ENCODE measurements at regions not wholly inside any gene's neighbourhood (a gene's known extent, or its start where the extent isn't known, plus 50 kb on each side); places are given as distances from the start of the nearest gene placed in this dataset.

- Histone ChIP-seq H3K4me1 (no peaks in the 10 kb centered on the region), H3K27ac (no peak overlapping the region), H3K9me3 (no peaks in the 10 kb centered on the region), H3K4me3 (no peak overlapping the region), H3K27me3 (no peaks in the 10 kb centered on the region), H3K36me3 (no peaks in the 10 kb centered on the region)
- no peak for ATAC-seq (ENCODE audit: low FRiP score in 2 of 2)
- TF ChIP-seq POLR2AphosphoS5 (IDR thresholded peaks at IDR 0.05) = no peak
- TF ChIP-seq CTCF (IDR thresholded peaks at IDR 0.05) = no peak
- no peak for DNase-seq
- WGBS, 2 donors = 60 to 63% methylated on average over 9 of the region's 9 CpGs
These were observed 90.2 kb upstream of the TOX2 start for GRCh38 chr20:43824309-43825050.

- 72 to 74% methylated on average over 3 of the region's 3 CpGs for WGBS, 2 donors
- TF ChIP-seq POLR2A (IDR thresholded peaks at IDR 0.05) (no peak), CTCF (IDR thresholded peaks at IDR 0.05) (no peak), POLR2AphosphoS5 (IDR thresholded peaks at IDR 0.05) (no peak), EP300 (IDR thresholded peaks at IDR 0.05) (no peak)
These were observed 92.9 kb upstream of the TOX2 start for GRCh38 chr20:43821795-43822194.

GRCh38 chr20:43820731-43821330 is 93.8 kb upstream of the TOX2 start:
- Histone ChIP-seq H3K27me3 (no peaks in the 10 kb centered on the region), H3K36me3 (no peaks in the 10 kb centered on the region), H3K9me3 (no peaks in the 10 kb centered on the region), H3K4me3 (no peak overlapping the region), H3K4me1 (no peaks in the 10 kb centered on the region), H3K27ac (no peak overlapping the region)
- WGBS, 2 donors = 83 to 84% methylated on average over 6 to 7 of the region's 7 CpGs
- TF ChIP-seq POLR2A (IDR thresholded peaks at IDR 0.05) = no peak
- TF ChIP-seq CTCF (IDR thresholded peaks at IDR 0.05) = no peak
- TF ChIP-seq POLR2AphosphoS5 (IDR thresholded peaks at IDR 0.05) = no peak
- no peak for TF ChIP-seq EP300 (IDR thresholded peaks at IDR 0.05)
- no peak for ATAC-seq (ENCODE audit: low FRiP score in 2 of 2)
- no peak for DNase-seq

More at GRCh38 chr20:43821795-43822194, 92.9 kb upstream of the TOX2 start:
- DNase-seq (no peak), ATAC-seq (ENCODE audit: low FRiP score in 2 of 2) (no peak)
- no peaks in the 10 kb centered on the region for H3K27me3 ChIP-seq
- no peaks in the 10 kb centered on the region for H3K36me3 ChIP-seq
- H3K4me1 ChIP-seq = no peaks in the 10 kb centered on the region
- no peak overlapping the region for H3K4me3 ChIP-seq
- H3K27ac ChIP-seq = no peak overlapping the region
- no peaks in the 10 kb centered on the region for H3K9me3 ChIP-seq

- DNase-seq = no peak
- Histone ChIP-seq H3K9me3 (peaks cover 9 to 26% (median 14%) of the 10 kb centered on the region in 4 donors), H3K4me1 (no peaks in the 10 kb centered on the region), H3K27ac (no peak overlapping the region), H3K4me3 (no peak overlapping the region), H3K36me3 (no peaks in the 10 kb centered on the region), H3K27me3 (no peaks in the 10 kb centered on the region)
- ATAC-seq (ENCODE audit: low FRiP score in 2 of 2) = no peak
- TF ChIP-seq EP300 (IDR thresholded peaks at IDR 0.05) (no peak), POLR2AphosphoS5 (IDR thresholded peaks at IDR 0.05) (no peak), CTCF (IDR thresholded peaks at IDR 0.05) (no peak), POLR2A (IDR thresholded peaks at IDR 0.05) (no peak)
These were observed 85.4 kb upstream of the GTSF1L start for GRCh38 chr20:43812216-43812615.

Measured in upper lobe of left lung (tissue), 6 donors.